Activated CD8-positive, alpha-beta T cell treated with anti-CD3 and anti-CD28 coated beads for 36 hours (primary cell): ENCODE measurements at regions not wholly inside any gene's neighbourhood (a gene's known extent, or its start where the extent isn't known, plus 50 kb on each side); places are given as distances from the start of the nearest gene placed in this dataset.

Experiments
- ATAC-seq: fragments of 200-7000 bp; cut with Tn5 transposase; one replicate; pipeline ENCODE4 v1.10.0; 2021; ENCODE audit warnings: mild to moderate bottlenecking, moderate library complexity
- CTCF ChIA-PET: fragments of 350-600 bp; sonication (Branson Sonifier 250); formaldehyde crosslinking; loops from one replicate; lab custom pipeline; 2021; ENCODE audit warnings: antibody characterized with exemption; lab: Charles Lee
- POLR2A ChIA-PET: fragments of 350-600 bp; sonication (Branson Sonifier 250); formaldehyde crosslinking; loops from one replicate; lab custom pipeline; 2021; ENCODE audit warnings: antibody characterized with exemption; lab: Charles Lee
- DNase-seq: peaks from one replicate; pipeline ENCODE4 v3.0.0-alpha.2; 2020
- H3K27ac Mint-ChIP-seq: one replicate; pipeline ENCODE4 v1.8.0; 2021; ENCODE audit warnings: mild to moderate bottlenecking, mixed read lengths
- H3K27me3 Mint-ChIP-seq: one replicate; pipeline ENCODE4 v1.8.0; 2021; ENCODE audit warnings: mixed read lengths
- H3K36me3 Mint-ChIP-seq: one replicate; pipeline ENCODE4 v1.8.0; 2021; ENCODE audit warnings: low read depth, mixed read lengths
- H3K4me1 Mint-ChIP-seq: one replicate; pipeline ENCODE4 v1.8.0; 2021; ENCODE audit warnings: low read depth, mixed read lengths
- H3K4me3 Mint-ChIP-seq: one replicate; pipeline ENCODE4 v1.8.0; 2021; ENCODE audit warnings: mild to moderate bottlenecking, moderate library complexity, mixed read lengths
- H3K9me3 Mint-ChIP-seq: one replicate; pipeline ENCODE4 v1.8.0; 2021; ENCODE audit warnings: mixed read lengths
- intact Hi-C: fragments of 100-400 bp; cut with micrococcal nuclease; formaldehyde crosslinking; loops from one replicate; pipeline ENCODE4 v1.10.0; 2022
- TF ChIP-seq, protein P1 (sequence below): fragments of 200-600 bp; IDR thresholded peaks from one replicate; pipeline ENCODE4 v1.8.0; 2022; ENCODE audit warnings: antibody characterized with exemption, mild to moderate bottlenecking

- ATAC-seq = no peak
These were observed 54.8 kb downstream of the BMAL2 start for GRCh38 chr12:27387473-27387872.

GRCh38 chr12:27388650-27389049 is 56.0 kb downstream of the BMAL2 start:
- intact Hi-C loops = no loop called here
- ATAC-seq = no peak
- POLR2A ChIA-PET = no interaction called here
- H3K27ac Mint-ChIP-seq = no peak overlapping the region
- CTCF ChIA-PET = interaction anchor here (1.5 kb wide), 1 partner anchor 60 kb away, joined by 3 read pairs; no protein-coding TSS in a partner anchor
- no peak for DNase-seq
- H3K9me3 Mint-ChIP-seq = no peaks in the 10 kb centered on the region
- no peaks in the 10 kb centered on the region for H3K36me3 Mint-ChIP-seq
- TF ChIP-seq, protein P1, sequence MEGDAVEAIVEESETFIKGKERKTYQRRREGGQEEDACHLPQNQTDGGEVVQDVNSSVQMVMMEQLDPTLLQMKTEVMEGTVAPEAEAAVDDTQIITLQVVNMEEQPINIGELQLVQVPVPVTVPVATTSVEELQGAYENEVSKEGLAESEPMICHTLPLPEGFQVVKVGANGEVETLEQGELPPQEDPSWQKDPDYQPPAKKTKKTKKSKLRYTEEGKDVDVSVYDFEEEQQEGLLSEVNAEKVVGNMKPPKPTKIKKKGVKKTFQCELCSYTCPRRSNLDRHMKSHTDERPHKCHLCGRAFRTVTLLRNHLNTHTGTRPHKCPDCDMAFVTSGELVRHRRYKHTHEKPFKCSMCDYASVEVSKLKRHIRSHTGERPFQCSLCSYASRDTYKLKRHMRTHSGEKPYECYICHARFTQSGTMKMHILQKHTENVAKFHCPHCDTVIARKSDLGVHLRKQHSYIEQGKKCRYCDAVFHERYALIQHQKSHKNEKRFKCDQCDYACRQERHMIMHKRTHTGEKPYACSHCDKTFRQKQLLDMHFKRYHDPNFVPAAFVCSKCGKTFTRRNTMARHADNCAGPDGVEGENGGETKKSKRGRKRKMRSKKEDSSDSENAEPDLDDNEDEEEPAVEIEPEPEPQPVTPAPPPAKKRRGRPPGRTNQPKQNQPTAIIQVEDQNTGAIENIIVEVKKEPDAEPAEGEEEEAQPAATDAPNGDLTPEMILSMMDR = no peak
- H3K4me3 Mint-ChIP-seq = no peak overlapping the region
- H3K4me1 Mint-ChIP-seq = no peaks in the 10 kb centered on the region
- H3K27me3 Mint-ChIP-seq = peaks cover 3% of the 10 kb centered on the region

More at GRCh38 chr12:27387473-27387872, 54.8 kb downstream of the BMAL2 start:
- peaks cover 3% of the 10 kb centered on the region for H3K27me3 Mint-ChIP-seq
- no peak overlapping the region for H3K27ac Mint-ChIP-seq
- TF ChIP-seq, protein P1 = no peak
- H3K36me3 Mint-ChIP-seq = no peaks in the 10 kb centered on the region
- H3K9me3 Mint-ChIP-seq = no peaks in the 10 kb centered on the region
- no peak overlapping the region for H3K4me3 Mint-ChIP-seq
- no peaks in the 10 kb centered on the region for H3K4me1 Mint-ChIP-seq
- ChIA-PET POLR2A (no interaction called here), CTCF (interaction anchor here (1.0 to 1.2 kb wide), 2 partner anchors 81 to 316 kb away, joined by 3 to 4 read pairs; no protein-coding TSS in a partner anchor)
- intact Hi-C loops = no loop called here
- no peak for DNase-seq

DNA sequence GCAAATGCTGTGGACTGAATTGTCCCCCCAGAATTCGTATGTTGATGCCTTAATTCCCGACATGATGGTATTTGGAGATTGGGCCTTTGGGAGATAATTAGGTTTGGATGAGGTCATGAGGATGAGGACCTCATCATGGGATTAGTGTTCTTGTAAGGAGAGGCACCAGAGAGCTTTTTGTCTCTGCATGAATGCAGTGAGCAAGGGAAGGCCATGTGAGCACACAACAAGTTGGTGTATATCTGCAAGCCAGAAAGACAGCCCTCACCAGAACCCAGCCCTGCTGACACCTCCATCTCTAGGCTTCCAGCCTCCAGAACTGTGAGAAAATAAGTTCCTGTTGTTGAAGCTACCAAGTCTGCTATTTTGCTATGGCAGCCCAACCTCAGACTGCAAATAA is 51.9 kb upstream of the SMCO2 start:
- Mint-ChIP-seq H3K4me3 (no peak overlapping the region), H3K36me3 (no peaks in the 10 kb centered on the region), H3K4me1 (no peaks in the 10 kb centered on the region), H3K9me3 (no peaks in the 10 kb centered on the region), H3K27ac (no peak overlapping the region), H3K27me3 (no peaks in the 10 kb centered on the region)
- TF ChIP-seq, protein P1 = no peak
- DNase-seq (no peak), ATAC-seq (no peak)
- CTCF ChIA-PET = interaction anchor here (1.7 kb wide), 1 partner anchor 11 kb away, joined by 8 read pairs; no protein-coding TSS in a partner anchor
- intact Hi-C loops = no loop called here
- POLR2A ChIA-PET = no interaction called here

- no peaks in the 10 kb centered on the region for H3K9me3 Mint-ChIP-seq
- H3K27ac Mint-ChIP-seq = no peak overlapping the region
- intact Hi-C loops = no loop called here
- ChIA-PET POLR2A (no interaction called here), CTCF (no interaction called here)
- H3K4me1 Mint-ChIP-seq = no peaks in the 10 kb centered on the region
- peaks cover 2% of the 10 kb centered on the region for H3K27me3 Mint-ChIP-seq
- no peak for ATAC-seq
- DNase-seq = no peak
- no peaks in the 10 kb centered on the region for H3K36me3 Mint-ChIP-seq
- no peak overlapping the region for H3K4me3 Mint-ChIP-seq
- TF ChIP-seq, protein P1 = no peak
These were observed 50.2 kb upstream of the SMCO2 start for GRCh38 chr12:27396216-27396815.
